GM21390 (cell line): ENCODE measurements at regions not wholly inside any gene's neighbourhood (a gene's known extent, or its start where the extent isn't known, plus 50 kb on each side); places are given as distances from the start of the nearest gene placed in this dataset.

Experiments
- ATAC-seq: cut with Tn5 transposase; IDR thresholded peaks from one replicate; pipeline ENCODE4 v1.9.1; 2021; ENCODE audit not compliant: unreplicated experiment

DNA sequence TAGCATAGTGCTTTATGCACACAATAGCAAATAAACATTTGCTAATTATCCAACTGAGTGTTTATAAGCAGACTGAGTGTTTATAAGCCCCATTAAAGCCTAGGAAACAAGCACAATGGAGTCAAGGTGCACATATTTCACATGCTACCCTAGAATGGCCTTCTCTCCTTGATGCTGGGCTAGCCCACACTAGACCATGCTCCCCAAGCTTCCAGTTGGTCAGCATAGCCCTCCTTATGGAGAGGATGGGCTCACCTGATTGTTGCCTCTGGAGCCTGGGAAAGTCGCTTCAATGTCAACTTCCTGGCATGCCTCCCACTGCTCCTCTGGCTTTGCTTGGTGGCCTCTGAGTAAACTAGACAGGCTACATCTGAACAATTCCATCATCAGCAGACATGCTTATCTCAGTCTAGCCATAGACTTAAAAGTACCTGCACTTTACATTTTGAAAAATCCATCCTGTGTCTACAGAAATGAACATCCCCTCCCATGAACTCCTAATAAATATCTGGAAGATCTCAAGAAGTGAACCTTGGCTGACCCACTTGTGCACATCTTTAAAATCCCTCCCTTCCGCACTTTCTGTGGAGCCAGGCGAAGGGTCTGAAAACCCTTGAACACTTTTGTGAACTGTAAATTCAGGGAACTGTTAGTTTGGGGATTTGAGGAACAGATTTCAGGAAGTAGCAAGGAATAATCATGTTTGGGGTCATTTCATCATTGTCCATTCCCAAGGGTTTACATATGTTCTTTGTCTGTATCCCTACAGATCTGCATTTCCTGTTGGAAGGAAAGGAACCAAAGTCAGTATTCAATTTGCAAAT is 486.6 kb downstream of the ARHGEF28 start:
- no peak for ATAC-seq

DNA sequence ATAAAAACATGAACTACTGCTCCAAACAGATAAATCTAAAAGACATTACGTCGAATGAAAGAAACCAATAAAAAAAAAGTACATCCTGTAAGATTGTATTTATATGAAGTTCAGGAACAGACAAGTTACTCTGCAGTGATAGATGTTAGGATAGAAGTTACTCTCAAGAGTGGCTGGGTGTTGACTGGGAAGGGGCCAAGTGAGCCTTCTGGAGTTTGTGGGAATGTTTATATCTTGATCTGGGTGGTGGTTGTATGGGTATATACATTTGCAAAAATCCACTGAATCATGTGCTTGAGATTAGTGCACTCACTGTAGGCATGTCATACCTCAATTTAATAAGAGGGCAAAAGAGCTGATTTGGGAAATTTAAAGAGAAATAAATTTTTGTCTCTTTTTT is 485.8 kb downstream of the ARHGEF28 start:
- no peak for ATAC-seq

DNA sequence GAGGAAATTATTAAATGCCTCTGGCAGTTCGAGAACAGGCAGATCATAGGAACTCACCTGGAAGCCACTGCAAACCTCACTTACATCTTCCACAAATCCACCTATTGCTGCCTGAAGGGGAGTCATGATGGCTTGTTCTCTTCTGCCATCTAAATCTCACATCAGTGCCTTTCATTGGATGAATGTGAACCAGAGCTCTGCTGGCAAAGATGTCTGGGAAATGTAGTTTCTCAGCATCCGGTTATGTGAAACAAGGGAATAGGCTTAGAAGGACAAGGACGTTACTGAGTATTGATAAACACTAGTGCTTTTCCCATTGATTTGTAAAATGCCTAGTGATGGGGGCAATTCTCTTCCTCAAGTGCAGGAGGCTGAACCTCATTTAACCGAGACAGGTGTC is 483.3 kb downstream of the ARHGEF28 start:
- ATAC-seq: no peak

DNA sequence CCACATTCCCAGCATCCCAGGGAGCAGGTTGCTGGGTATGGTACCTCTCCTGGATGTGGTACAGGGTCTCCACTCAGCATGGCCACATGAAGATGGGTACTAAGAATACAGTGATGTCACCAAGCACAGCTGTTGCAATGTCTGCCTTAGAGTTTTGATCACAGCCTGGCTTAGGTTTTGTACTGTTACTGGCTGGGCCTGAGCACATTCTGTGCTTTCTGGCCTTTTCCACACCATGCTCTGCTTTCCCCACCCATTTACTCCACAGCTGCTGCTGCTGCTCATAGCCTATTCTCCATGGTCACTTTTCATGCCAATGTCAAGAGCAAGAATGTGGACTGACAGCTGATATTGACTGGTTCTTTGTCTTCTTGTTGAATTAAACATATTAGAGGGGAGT is 481.9 kb downstream of the ARHGEF28 start:
- no peak for ATAC-seq

DNA sequence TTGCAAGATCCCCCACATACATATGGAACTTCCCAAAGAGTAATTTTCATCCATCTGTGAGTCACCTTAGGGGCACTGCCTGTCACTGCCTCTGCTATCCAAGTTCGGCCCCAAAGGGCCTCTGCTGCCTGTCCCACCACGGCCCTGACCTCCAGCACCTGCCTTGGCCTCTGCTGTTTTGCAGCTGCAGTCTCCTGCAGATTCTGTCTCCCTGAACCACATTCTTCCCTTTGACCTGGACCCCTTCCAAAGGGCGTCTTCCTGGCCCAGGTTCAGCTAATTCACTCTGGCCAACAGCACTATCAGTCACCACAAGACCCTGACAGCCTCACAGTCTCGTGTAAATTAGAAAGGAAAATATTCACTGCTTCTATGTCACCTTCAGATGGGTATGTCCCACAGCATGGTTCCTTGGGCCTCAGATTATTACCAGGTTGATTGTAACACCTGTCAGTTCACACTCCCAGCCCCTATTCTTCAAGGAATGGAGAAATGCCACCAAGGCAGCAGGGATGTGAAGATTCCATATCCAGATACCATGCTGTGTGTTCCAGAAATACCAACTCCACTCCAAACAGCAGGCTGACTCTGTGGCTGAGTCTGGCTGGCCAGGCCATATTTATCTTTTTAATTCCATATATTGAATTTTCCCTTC is 479.3 kb downstream of the ARHGEF28 start:
- ATAC-seq: no peak

DNA sequence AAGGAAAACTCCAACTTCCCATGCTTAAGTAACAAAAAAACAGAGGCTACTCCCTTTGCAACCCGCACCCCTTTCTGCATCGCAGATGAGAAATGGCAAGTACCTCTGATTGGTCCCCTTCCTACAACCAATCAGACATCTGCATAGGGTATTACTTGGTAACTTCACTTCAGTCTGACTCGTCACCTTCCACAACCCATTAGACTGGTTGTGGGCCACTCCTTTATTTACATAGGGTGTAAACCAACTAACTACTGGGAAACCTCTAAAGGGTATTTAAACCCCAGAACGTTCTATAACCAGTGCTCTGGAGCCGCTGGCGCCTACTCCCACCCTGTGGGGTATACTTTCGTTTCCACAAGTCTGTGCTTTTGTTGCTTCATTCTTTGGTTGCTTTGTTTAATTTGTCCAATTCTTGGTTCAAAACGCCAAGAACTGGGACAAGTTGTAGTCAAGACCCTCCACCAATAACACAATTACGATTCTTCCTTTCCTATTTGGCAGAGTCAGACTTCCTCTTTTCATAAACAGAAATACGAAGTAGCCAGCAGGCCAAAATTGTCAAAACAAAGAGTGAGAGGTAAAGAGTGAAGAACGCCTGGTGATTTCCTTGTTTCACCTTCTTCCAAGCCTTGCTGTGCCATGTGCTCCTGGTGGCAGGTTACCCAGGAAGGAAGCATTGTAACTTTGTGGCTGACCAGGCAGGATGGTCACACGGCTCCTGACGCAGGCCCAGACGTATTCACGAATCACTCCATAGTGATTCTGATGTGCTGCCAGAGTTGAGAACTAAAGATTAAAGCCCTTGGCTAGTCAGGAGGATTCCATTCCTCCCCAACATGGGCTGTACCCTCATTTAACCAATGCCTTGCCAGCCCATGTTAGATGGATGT is 477.4 kb downstream of the ARHGEF28 start:
- no peak for ATAC-seq

DNA sequence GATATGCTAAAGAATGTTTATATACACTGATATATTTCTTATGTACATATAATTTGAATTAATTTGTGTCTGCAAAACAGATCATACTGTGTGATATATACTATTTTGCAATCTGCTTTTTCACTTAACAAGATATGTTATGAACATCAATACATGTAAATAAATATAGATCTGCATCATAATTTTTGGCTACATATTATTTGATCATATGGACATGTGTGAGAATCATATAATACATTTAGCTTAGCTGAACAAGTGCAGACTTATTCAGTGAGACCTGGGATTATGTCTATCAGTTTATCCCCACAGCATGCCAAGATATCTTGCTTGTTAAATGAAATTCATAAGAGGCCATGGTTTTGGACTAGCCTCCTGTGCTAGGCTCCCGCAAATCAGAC is 474.3 kb downstream of the ARHGEF28 start:
- no peak for ATAC-seq

DNA sequence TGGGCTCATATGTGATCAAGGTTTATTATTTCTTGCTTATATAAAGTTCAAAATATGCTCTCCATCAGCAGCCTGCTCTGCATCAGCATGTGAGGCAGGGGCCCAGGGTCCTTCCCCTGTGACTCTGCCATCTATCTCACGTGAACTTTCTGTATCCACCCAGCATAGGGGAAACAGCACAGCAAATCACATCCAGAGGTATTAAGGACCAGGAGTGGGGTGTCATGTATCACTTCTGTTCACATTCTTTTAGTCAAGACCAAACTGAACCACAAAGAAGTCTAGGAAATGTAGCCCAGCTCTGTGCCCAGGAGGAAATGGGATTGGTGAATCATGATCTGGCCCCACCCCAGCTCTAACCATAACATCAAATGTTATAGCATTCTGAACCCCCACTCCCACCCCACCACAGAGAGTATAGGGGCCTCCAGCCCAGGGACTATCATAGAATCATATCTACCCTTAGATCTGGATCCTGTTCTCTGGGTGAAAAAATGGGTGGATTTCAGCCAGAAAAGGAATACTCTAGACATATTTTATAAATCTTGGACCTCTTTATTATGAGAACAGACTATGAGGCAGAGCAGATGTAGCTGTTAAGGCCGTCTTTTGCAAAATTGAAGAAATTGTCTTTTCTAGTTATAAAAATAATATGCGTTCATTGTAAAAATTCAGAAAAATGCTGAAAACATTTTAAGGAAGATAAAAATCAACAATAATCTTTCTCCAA is 473.7 kb downstream of the ARHGEF28 start:
- no peak for ATAC-seq

DNA sequence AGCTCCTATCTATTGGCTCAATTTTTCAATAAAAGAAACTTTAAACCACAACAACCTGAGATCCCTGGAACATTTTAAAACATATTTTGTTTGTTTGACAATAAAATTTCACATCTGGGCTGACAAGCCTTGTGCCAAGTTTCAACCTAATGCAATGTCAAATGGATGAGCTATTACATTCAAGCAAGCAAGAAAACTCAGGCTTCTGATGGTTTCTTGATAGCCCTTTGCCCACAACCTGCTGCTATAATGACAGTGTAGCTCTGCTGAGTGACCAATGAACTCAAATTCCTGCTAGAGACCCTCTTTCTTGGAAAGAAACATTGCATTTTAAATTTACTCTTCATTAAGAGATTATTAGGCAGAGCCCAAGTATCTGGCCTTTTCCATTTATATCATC is 472.9 kb downstream of the ARHGEF28 start:
- ATAC-seq: no peak

DNA sequence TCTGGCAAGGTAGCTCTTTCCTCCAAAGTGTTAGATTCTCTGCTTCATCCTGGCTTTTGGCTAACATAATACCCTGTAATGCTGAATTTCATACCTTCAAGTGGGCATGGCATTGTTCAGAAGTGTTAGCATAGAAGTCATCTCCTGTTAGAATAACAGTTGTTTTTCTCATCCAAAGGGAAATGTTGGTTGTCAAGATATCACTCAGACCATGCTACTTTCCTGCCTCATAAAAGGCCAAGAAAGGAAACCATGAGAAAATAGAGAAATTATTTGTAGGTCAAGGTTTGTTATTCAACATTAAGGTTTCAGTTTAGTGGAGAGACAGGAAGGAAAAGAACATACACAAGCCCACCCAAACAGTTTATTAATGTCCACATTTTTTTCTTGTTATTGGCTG is 472.5 kb downstream of the ARHGEF28 start:
- no peak for ATAC-seq

DNA sequence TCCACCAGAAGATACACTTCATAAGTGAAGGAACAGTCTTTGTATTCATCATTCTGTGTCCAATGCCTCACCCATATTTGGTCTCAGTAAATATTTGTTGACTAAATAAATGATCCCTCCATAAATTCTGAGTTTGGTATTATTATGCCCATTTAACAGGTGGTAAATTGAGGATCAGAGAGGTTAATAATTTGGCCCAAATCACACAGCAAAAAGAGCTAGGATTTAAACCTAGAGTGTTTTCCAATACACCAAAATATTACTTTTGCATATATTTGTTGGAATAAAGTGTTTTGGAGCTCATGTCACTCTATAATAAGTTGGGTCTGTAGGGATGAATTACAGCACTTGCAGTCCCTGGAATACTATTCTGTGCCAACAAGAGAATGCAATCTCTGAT is 470.3 kb downstream of the ARHGEF28 start:
- ATAC-seq: no peak

DNA sequence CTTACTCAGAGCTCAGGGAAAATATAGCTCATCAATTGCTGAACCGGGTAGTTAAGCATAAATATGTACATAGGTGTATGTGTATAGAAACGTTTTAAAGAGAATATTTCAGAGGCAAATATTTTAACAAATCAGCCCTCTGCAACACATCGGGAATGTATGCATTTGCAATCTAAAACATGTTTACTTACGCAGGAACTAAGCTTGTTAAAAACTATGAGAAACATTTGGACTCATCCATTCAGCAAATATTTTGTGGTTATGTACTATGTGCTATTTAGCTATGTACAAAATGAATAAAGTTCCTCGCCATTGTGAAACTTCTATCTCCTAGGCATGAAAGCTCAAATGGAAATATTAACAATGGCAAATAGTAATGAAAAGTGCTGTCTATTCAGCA is 469.9 kb downstream of the ARHGEF28 start:
- no peak for ATAC-seq

DNA sequence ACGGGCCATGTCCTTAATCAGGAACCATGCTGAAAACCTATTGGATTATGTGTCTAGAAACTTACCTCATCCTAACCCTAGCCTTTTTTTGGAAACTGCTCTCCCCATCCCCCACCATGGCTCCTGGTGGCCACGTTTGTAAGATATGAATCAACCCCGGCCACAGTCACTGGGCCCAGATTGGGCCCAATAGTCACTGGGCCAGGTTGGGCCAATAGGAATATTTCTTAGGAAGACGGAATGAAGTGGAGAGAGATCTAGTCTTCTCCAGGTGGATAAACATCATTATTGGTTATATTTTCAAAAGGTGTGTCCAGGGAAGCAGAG is 468.7 kb downstream of the ARHGEF28 start:
- ATAC-seq: no peak

DNA sequence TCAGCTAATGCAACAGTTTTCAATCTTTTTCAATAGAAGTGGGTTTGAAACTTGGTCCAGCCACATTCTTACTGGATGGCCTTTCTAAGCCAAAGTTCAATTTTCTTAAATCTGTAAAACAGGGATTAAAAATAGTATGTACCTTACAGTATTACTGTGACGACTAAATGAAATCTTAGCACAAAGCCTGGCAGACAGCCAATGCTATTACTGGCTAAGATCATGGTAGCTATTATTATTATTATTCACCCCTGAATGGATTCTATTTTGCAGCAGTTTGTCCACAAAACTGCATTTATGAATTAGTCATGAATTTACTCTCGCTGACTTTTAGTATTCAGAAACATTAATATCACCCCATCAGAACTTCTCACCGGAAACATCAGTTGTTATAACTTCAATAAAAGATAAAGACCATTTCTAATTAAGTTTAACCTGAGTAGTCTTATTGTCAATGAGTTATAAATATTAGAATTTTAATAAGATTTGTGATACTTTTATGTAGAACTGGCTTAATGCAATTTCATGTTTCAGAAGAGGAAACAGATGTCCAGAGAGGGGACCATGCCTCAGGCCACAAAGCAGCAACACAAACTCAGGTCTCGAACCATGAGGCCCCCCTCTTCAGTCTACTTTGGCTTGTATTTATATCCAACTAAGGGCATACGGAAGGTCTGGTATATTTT is 468.2 kb downstream of the ARHGEF28 start:
- no peak for ATAC-seq

DNA sequence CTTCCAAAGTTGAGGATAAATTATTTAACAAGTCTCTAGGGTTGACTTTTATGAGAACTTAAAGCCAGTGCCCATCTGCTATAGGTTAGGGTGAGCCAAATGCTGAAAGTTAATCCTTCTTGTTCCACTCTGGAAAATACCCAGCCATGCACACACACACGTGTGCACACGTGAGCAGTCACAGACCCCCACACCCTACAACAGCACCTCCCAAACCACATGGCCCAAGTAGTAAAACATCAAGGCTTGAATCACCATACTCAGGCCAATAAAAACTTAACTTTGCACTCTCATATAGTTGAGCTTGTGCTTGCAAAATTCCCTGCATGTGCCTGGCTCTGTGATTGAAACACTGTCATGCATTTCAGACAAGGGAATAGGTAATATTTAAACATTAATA is 467.6 kb downstream of the ARHGEF28 start:
- no peak for ATAC-seq

DNA sequence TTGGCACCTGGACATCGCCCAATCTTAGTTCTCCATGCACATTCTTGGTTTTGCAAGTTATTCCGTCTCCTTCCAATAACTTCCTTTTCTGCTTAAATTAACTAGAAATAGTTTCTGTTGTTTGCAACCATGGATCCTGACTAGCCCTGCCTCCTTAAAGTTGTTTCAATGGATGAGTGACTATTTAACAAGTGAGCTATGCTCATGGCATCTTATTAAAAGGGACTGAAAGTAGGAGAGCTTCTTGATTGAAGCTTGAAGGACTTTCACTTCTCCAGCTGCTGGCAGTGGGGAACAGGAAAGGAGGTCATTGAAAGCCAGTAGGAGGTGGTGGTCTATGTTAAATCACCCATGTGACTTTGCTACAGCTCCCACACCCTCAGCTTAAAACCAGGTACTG is 466.8 kb downstream of the ARHGEF28 start:
- ATAC-seq: no peak

DNA sequence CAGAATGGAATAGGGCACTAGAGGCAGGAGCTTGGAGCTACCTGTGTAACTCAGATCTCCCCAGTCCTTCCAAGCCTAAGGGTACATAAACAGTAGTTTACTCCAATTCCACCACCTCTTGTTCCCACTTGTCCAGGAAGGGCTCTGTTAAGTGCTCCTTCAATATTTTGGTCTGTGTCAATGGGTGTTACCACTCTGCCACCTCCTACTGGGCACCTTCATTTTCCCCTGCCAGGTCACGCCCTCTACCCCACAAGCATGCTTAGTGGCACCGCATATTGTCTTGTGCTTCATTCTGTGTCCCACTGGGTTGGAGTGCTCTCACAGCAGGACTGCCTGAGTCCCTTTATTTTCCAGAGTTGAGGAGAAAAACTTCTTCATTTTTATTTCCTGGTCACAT is 459.8 kb downstream of the ARHGEF28 start:
- ATAC-seq: no peak

DNA sequence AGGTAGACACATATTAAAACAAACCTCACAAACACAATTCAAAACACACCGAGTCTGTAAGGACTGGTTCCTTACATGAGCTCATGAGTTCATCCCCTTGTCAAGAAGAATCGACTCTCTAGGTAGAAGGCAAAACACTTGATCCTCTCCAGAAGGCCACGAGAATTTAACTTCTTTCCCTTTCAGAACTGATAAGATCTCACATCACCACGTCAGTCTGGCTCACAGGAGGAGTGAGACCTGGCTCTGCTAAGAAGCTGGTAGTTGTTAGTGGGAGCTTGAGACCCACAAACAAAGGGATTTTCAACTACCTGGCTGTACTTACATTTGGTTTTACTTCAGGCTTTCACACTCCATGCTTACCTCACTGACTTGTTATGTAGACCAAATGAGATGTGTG is 459.2 kb downstream of the ARHGEF28 start:
- no peak for ATAC-seq

DNA sequence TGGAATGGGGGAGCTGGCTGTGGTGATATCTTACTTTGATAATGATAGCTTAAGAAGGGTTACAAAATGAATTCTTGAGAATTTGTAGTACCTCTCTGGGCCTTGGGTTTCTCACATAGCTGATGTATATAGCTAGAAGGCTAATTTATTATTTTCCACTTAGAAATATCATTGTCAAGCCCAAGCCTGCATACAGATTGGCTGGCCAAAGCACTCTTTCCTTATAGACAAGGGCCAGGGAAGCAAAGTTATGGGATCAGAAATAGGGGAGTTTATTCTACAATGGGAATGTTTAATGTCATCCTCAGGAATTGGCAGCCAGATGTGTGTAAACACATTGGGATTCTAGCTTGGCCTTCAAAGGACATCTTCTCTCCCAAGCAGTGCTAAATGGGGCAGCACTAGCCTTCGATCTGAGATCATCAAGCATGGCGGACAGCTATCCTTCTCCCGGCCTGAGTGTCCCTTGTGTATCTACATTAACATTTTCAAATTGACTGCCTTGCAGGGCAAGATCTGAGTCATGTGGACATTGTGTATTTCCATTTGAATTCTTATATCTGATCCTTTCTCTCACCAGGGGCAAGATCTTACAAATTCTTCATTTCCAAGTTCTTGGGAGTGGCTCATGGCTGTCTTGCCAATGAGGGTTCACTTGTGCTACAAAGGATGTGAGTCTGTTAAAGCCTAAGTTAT is 457.2 kb downstream of the ARHGEF28 start:
- no peak for ATAC-seq

DNA sequence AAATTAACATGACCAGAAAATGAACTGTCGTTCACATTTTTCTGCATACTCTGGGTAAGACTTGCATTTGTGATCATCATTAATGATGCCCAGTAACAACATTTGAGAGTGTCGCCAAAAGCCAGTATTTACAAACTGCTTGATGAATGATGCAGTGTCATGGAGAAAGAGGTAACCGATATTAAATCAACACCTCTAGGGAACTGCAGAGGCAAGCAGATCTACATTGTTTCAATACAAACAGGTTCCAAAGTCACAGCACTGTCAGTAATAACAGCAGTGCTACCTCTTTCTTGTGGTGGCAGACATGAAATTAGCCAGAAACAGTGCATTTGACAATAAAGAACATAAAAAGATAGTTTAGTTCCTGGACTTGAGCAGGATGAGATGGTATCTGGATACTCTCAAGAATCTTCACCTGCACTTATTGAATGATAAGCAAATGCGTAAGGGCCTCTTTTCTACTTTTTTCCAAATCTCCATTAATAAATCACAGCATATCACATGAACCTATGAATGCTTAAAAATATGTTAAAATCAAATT is 456.6 kb downstream of the ARHGEF28 start:
- ATAC-seq: no peak
